Loucy (cell line): ENCODE measurements at regions not wholly inside any gene's neighbourhood (a gene's known extent, or its start where the extent isn't known, plus 50 kb on each side); places are given as distances from the start of the nearest gene placed in this dataset.

Source experiments
- H2AFZ ChIP-seq: fragments of 200-600 bp; sonication (generic); 2 replicates; pipeline ENCODE4 v1.6.0; 2016; ENCODE audit warnings: antibody characterized with exemption, mild to moderate bottlenecking, low read length, moderate library complexity
- H3F3A ChIP-seq: fragments of 200-600 bp; 2 replicates; pipeline ENCODE4 v1.6.0; 2016; ENCODE audit warnings: antibody characterized with exemption, low read depth, mild to moderate bottlenecking
- H3K27me3 ChIP-seq: fragments of 200-600 bp; sonication (generic); 2 replicates; pipeline ENCODE4 v1.6.1; 2014; ENCODE audit warnings: low read length, mild to moderate bottlenecking; ENCODE audit not compliant: insufficient read depth, poor library complexity, severe bottlenecking
- H3K36me3 ChIP-seq: fragments of 200-600 bp; sonication (generic); 2 replicates; pipeline ENCODE4 v1.6.1; 2016; ENCODE audit warnings: low read length; ENCODE audit not compliant: insufficient read depth
- H3K4me1 ChIP-seq: fragments of 200-600 bp; sonication (generic); 2 replicates; pipeline ENCODE4 v1.5.1; 2014; ENCODE audit warnings: low read length, mild to moderate bottlenecking; ENCODE audit not compliant: insufficient read depth, poor library complexity, severe bottlenecking
- H3K4me2 ChIP-seq: fragments of 200-600 bp; sonication (generic); 2 replicates; pipeline ENCODE4 v1.6.0; 2014; ENCODE audit warnings: antibody characterized with exemption, low read length, low read depth, mild to moderate bottlenecking; ENCODE audit not compliant: poor library complexity, severe bottlenecking
- H3K4me3 ChIP-seq: fragments of 200-600 bp; sonication (generic); 2 replicates; pipeline ENCODE4 v1.5.1; 2014; ENCODE audit warnings: low read length, mild to moderate bottlenecking, mixed read lengths; ENCODE audit not compliant: poor library complexity, severe bottlenecking
- H3K79me2 ChIP-seq: fragments of 200-600 bp; sonication (generic); 2 replicates; pipeline ENCODE4 v1.6.1; 2014; ENCODE audit warnings: low read length; ENCODE audit not compliant: insufficient read depth
- H3K9ac ChIP-seq: fragments of 200-600 bp; sonication (generic); 2 replicates; pipeline ENCODE4 v1.6.0; 2014; ENCODE audit warnings: mild to moderate bottlenecking, low read depth, low read length, moderate library complexity; ENCODE audit not compliant: poor library complexity, severe bottlenecking
- H3K9me2 ChIP-seq: fragments of 200-600 bp; sonication (generic); replicated peaks from 2 replicates; pipeline ENCODE4 v1.6.1; 2016; ENCODE audit warnings: low read depth, low read length, mixed read lengths
- H3K9me3 ChIP-seq: fragments of 200-600 bp; sonication (generic); 2 replicates; pipeline ENCODE4 v1.6.1; 2014; ENCODE audit warnings: mild to moderate bottlenecking, antibody characterized with exemption, low read length, low read depth; ENCODE audit not compliant: insufficient read depth
- H4K20me1 ChIP-seq: fragments of 200-600 bp; sonication (generic); 2 replicates; pipeline ENCODE4 v1.6.0; 2014; ENCODE audit warnings: antibody characterized with exemption, low read length, mild to moderate bottlenecking; ENCODE audit not compliant: insufficient read depth, poor library complexity, severe bottlenecking
- EZH2phosphoT487 ChIP-seq: fragments of 200-600 bp; IDR thresholded peaks from 2 replicates; pipeline ENCODE4 v1.6.1; 2018; ENCODE audit warnings: antibody characterized with exemption, mild to moderate bottlenecking, moderate library complexity, borderline replicate concordance
- TF ChIP-seq, protein P1 (sequence below): fragments of 200-600 bp; sonication (generic); conservative IDR thresholded peaks from 2 replicates; pipeline ENCODE4 v1.5.1; 2014; ENCODE audit warnings: mild to moderate bottlenecking, antibody characterized with exemption, low read length

DNA sequence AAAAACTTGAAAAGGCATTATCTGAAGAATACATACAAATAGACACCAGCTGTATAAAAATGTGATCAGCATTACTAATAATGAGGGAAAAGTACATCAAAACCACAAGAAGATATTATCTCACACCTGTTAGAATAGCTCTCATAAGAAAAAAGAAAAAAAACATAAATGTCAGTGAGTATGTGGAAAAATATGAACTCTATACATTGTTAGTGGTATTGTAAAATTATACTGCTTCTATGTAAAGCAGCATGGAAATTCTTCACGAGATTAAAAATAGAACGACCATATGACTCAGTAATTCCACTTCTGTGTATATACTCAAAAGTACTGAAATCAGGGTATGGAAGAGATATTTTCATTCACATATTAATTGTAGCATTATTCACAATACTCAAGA is 1146.4 kb downstream of the SLITRK5 start:
- Histone ChIP-seq H2AFZ (no peak overlapping the region), H3K36me3 (no peaks in the 10 kb centered on the region), H3K9me3 (no peaks in the 10 kb centered on the region), H4K20me1 (no peaks in the 10 kb centered on the region), H3K9ac (no peak overlapping the region), H3K4me1 (no peaks in the 10 kb centered on the region), H3K79me2 (no peaks in the 10 kb centered on the region), H3F3A (no peaks in the 10 kb centered on the region), H3K27me3 (no peaks in the 10 kb centered on the region), H3K4me3 (no peak overlapping the region), H3K9me2 (no peaks in the 10 kb centered on the region), H3K4me2 (no peak overlapping the region)
- no peak for TF ChIP-seq EZH2phosphoT487
- TF ChIP-seq, protein P1, sequence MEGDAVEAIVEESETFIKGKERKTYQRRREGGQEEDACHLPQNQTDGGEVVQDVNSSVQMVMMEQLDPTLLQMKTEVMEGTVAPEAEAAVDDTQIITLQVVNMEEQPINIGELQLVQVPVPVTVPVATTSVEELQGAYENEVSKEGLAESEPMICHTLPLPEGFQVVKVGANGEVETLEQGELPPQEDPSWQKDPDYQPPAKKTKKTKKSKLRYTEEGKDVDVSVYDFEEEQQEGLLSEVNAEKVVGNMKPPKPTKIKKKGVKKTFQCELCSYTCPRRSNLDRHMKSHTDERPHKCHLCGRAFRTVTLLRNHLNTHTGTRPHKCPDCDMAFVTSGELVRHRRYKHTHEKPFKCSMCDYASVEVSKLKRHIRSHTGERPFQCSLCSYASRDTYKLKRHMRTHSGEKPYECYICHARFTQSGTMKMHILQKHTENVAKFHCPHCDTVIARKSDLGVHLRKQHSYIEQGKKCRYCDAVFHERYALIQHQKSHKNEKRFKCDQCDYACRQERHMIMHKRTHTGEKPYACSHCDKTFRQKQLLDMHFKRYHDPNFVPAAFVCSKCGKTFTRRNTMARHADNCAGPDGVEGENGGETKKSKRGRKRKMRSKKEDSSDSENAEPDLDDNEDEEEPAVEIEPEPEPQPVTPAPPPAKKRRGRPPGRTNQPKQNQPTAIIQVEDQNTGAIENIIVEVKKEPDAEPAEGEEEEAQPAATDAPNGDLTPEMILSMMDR, result no peak

DNA sequence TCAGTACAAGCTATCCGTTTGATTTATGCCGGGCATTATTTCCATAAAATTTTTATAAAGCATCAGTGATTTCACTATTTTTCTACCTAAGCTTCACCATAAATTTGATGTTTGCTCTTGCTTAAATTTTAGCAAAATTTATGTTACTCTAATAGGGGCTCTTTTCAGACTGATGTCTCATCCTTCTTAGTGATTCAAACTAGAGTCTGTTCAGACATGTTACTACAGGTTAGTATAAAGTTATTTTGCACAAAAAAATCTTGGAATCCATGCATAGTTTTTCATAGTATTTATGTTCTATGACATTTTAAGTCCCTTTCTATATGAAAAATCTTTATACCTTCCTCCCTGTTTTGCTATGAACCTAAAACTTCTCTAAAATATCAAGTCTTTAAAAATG is 1151.9 kb downstream of the SLITRK5 start:
- no peaks in the 10 kb centered on the region for H3K79me2 ChIP-seq
- no peaks in the 10 kb centered on the region for H3K36me3 ChIP-seq
- no peaks in the 10 kb centered on the region for H3F3A ChIP-seq
- no peaks in the 10 kb centered on the region for H4K20me1 ChIP-seq
- H2AFZ ChIP-seq, result no peak overlapping the region
- TF ChIP-seq EZH2phosphoT487, result no peak
- TF ChIP-seq, protein P1, result no peak
- no peaks in the 10 kb centered on the region for H3K9me2 ChIP-seq
- no peak overlapping the region for H3K4me2 ChIP-seq
- no peak overlapping the region for H3K9ac ChIP-seq
- no peak overlapping the region for H3K4me3 ChIP-seq
- no peaks in the 10 kb centered on the region for H3K9me3 ChIP-seq
- H3K4me1 ChIP-seq, result no peaks in the 10 kb centered on the region
- H3K27me3 ChIP-seq, result no peaks in the 10 kb centered on the region

DNA sequence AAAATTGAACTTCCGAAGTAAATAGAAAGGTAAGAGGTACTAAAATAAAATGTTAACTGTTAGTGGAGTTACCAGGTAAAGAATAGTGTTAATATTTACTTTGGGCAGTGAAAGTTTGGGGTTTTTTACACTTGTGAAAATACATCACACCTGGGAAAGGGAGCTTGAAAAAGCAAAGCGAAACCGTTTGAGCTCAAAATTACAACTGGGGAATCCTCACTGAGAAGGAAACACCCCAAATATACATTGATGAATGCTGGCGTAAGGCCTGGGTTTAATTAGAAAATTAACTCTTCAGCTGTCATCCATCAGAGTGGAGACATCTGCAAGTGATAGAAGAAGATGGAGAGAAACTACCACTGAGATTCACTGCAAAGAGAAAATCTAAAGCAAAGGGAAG is 1153.0 kb downstream of the SLITRK5 start:
- Histone ChIP-seq H3K27me3 (no peaks in the 10 kb centered on the region), H4K20me1 (no peaks in the 10 kb centered on the region), H3K79me2 (no peaks in the 10 kb centered on the region), H3K9me3 (no peaks in the 10 kb centered on the region), H3K9me2 (no peaks in the 10 kb centered on the region), H3K4me1 (no peaks in the 10 kb centered on the region), H3K9ac (no peak overlapping the region), H3K4me3 (no peak overlapping the region), H3K4me2 (no peak overlapping the region), H2AFZ (no peak overlapping the region), H3K36me3 (no peaks in the 10 kb centered on the region), H3F3A (no peaks in the 10 kb centered on the region)
- TF ChIP-seq, protein P1, result no peak
- TF ChIP-seq EZH2phosphoT487, result no peak
